IMR-90 (cell line): ENCODE measurements at regions not wholly inside any gene's neighbourhood (a gene's known extent, or its start where the extent isn't known, plus 50 kb on each side); places are given as distances from the start of the nearest gene placed in this dataset.

Experiments
- CEBPB ChIP-seq: IDR thresholded peaks from 2 replicates; pipeline ENCODE4 v1.6.1; 2012; ENCODE audit warnings: low read depth, low read length, improper control_type of control experiment
- CHD1 ChIP-seq: IDR thresholded peaks from 2 replicates; pipeline ENCODE4 v1.6.1; 2012; ENCODE audit warnings: low read depth, low read length, improper control_type of control experiment
- NFE2L2 ChIP-seq: fragments of 150-350 bp; IDR thresholded peaks from 2 replicates; pipeline ENCODE4 v1.6.1; 2016; ENCODE audit warnings: low read depth, mild to moderate bottlenecking, low read length
- POLR2A ChIP-seq: IDR thresholded peaks from 2 replicates; pipeline ENCODE4 v1.6.1; 2012; ENCODE audit warnings: mild to moderate bottlenecking, low read depth, low read length
- RAD21 ChIP-seq: IDR thresholded peaks from 2 replicates; pipeline ENCODE4 v1.6.1; 2012; ENCODE audit warnings: low read length, improper control_type of control experiment
- RFX5 ChIP-seq: IDR thresholded peaks from 2 replicates; pipeline ENCODE4 v1.8.0; 2012; ENCODE audit warnings: low read depth, mild to moderate bottlenecking, low read length, moderate library complexity
- SMC3 ChIP-seq: fragments of 150-350 bp; IDR thresholded peaks from 2 replicates; pipeline ENCODE4 v1.6.1; 2016; ENCODE audit warnings: low read depth, mild to moderate bottlenecking, antibody characterized with exemption, low read length, moderate library complexity
- TF ChIP-seq, protein P1 (sequence below): conservative IDR thresholded peaks from 2 replicates; pipeline ENCODE4 v1.5.1; 2012; ENCODE audit warnings: mild to moderate bottlenecking, low read depth, low read length, improper control_type of control experiment

DNA sequence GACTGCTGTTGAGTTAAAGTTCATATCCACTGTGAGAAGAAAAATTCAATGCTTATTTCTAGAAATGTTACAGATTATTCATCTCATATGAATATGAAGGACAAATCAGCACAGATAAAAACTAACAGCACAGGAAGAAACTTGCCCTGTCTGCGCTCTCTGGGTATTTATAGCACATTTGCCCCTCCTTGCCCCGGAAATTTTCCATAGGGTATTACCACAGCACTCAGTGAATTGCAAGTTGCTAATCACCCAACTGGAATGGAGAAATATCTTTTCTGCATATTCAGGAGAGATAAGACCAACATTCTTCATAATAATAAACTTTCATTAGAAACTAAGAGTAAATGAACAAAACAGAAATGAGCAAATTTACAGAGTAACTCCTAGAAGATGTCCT, 318.0 kb upstream of the KLF12 start:
- TF ChIP-seq RFX5 (no peak), RAD21 (no peak), CEBPB (no peak), POLR2A (no peak), SMC3 (no peak), NFE2L2 (no peak), CHD1 (no peak)
- TF ChIP-seq, protein P1, sequence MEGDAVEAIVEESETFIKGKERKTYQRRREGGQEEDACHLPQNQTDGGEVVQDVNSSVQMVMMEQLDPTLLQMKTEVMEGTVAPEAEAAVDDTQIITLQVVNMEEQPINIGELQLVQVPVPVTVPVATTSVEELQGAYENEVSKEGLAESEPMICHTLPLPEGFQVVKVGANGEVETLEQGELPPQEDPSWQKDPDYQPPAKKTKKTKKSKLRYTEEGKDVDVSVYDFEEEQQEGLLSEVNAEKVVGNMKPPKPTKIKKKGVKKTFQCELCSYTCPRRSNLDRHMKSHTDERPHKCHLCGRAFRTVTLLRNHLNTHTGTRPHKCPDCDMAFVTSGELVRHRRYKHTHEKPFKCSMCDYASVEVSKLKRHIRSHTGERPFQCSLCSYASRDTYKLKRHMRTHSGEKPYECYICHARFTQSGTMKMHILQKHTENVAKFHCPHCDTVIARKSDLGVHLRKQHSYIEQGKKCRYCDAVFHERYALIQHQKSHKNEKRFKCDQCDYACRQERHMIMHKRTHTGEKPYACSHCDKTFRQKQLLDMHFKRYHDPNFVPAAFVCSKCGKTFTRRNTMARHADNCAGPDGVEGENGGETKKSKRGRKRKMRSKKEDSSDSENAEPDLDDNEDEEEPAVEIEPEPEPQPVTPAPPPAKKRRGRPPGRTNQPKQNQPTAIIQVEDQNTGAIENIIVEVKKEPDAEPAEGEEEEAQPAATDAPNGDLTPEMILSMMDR = no peak
